ENCODE measurements at regions not wholly inside any gene's neighbourhood (a gene's known extent, or its start where the extent isn't known, plus 50 kb on each side); places are given as distances from the start of the nearest gene placed in this dataset.

- ATAC-seq = no peak
- H3K36me3 Mint-ChIP-seq (ENCODE audit: low read depth) = no peaks in the 10 kb centered on the region
- intact Hi-C loops (cut with micrococcal nuclease) = no loop called here
- POLR2A ChIA-PET = no interaction called here
- no peak for DNase-seq
- CTCF ChIA-PET = no interaction called here
- no peaks in the 10 kb centered on the region for H3K27me3 Mint-ChIP-seq
- no peak for TF ChIP-seq CTCF (IDR thresholded peaks at IDR 0.05)
- no peaks in the 10 kb centered on the region for H3K4me1 Mint-ChIP-seq (ENCODE audit: low read depth)
- H3K9me3 Mint-ChIP-seq = peaks cover 2% of the 10 kb centered on the region
- H3K27ac Mint-ChIP-seq = no peak overlapping the region
- H3K4me3 Mint-ChIP-seq = no peak overlapping the region
Measured at GRCh38 chr10:105468759-105469158, 827.7 kb downstream of the SORCS3 start.

GRCh38 chr10:105466521-105466920 lies 825.4 kb downstream of the SORCS3 start:
- ChIA-PET POLR2A (no interaction called here), CTCF (no interaction called here)
- Mint-ChIP-seq H3K27ac (no peak overlapping the region), H3K9me3 (peaks cover 4% of the 10 kb centered on the region), H3K4me1 (ENCODE audit: low read depth) (no peaks in the 10 kb centered on the region), H3K36me3 (ENCODE audit: low read depth) (no peaks in the 10 kb centered on the region), H3K4me3 (no peak overlapping the region), H3K27me3 (no peaks in the 10 kb centered on the region)
- TF ChIP-seq CTCF (IDR thresholded peaks at IDR 0.05) = no peak
- ATAC-seq (no peak), DNase-seq (no peak)
- intact Hi-C loops (cut with micrococcal nuclease) = no loop called here

- CTCF ChIA-PET = no interaction called here
- Mint-ChIP-seq H3K4me1 (ENCODE audit: low read depth) (no peaks in the 10 kb centered on the region), H3K27me3 (no peaks in the 10 kb centered on the region), H3K27ac (no peak overlapping the region), H3K4me3 (no peak overlapping the region), H3K36me3 (ENCODE audit: low read depth) (no peaks in the 10 kb centered on the region), H3K9me3 (no peaks in the 10 kb centered on the region)
- ATAC-seq = no peak
- TF ChIP-seq CTCF (IDR thresholded peaks at IDR 0.05) = no peak
- POLR2A ChIA-PET = no interaction called here
- no peak for DNase-seq
- intact Hi-C loops (cut with micrococcal nuclease) = no loop called here
Measured at GRCh38 chr10:105434970-105435369, 793.9 kb downstream of the SORCS3 start.

- POLR2A ChIA-PET = no interaction called here
- no peaks in the 10 kb centered on the region for H3K4me1 Mint-ChIP-seq (ENCODE audit: low read depth)
- ATAC-seq (no peak), DNase-seq (no peak)
- peaks cover 2% of the 10 kb centered on the region for H3K9me3 Mint-ChIP-seq
- no peak for TF ChIP-seq CTCF (IDR thresholded peaks at IDR 0.05)
- intact Hi-C loops (cut with micrococcal nuclease) = no loop called here
- H3K36me3 Mint-ChIP-seq (ENCODE audit: low read depth) = no peaks in the 10 kb centered on the region
- H3K27ac Mint-ChIP-seq = no peak overlapping the region
- no peak overlapping the region for H3K4me3 Mint-ChIP-seq
- no peaks in the 10 kb centered on the region for H3K27me3 Mint-ChIP-seq
- CTCF ChIA-PET = no interaction called here
Measured at GRCh38 chr10:105413997-105414396, 772.9 kb downstream of the SORCS3 start.

GRCh38 chr10:105409370-105409769 lies 768.3 kb downstream of the SORCS3 start:
- ChIA-PET POLR2A (no interaction called here), CTCF (no interaction called here)
- Mint-ChIP-seq H3K9me3 (no peaks in the 10 kb centered on the region), H3K4me3 (no peak overlapping the region), H3K27ac (no peak overlapping the region), H3K27me3 (no peaks in the 10 kb centered on the region), H3K4me1 (ENCODE audit: low read depth) (no peaks in the 10 kb centered on the region), H3K36me3 (ENCODE audit: low read depth) (no peaks in the 10 kb centered on the region)
- DNase-seq (no peak), ATAC-seq (no peak)
- intact Hi-C loops (cut with micrococcal nuclease) = no loop called here
- no peak for TF ChIP-seq CTCF (IDR thresholded peaks at IDR 0.05)
